OCI-M1 (cell line): ENCODE measurements at regions not wholly inside any gene's neighbourhood (a gene's known extent, or its start where the extent isn't known, plus 50 kb on each side); places are given as distances from the start of the nearest gene placed in this dataset.

Experiments used
- DNase-seq: peaks from one replicate; lab custom pipeline; 2025; lab: John Stamatoyannopoulos, UW

GRCh38 chr6:163915131-163915530 is 500.6 kb downstream of the QKI start:
- DNase-seq: no peak

GRCh38 chr6:163913045-163913444 is 498.5 kb downstream of the QKI start:
- DNase-seq: no peak

GRCh38 chr6:163906006-163906710 is 491.6 kb downstream of the QKI start:
- no peak for DNase-seq

- DNase-seq: no peak
These were observed 489.7 kb downstream of the QKI start for GRCh38 chr6:163904186-163904585.

GRCh38 chr6:163903541-163903940 is 489.0 kb downstream of the QKI start:
- no peak for DNase-seq

- DNase-seq: no peak
These were observed 488.5 kb downstream of the QKI start for GRCh38 chr6:163902993-163903392.

GRCh38 chr6:163901681-163902080 is 487.2 kb downstream of the QKI start:
- no peak for DNase-seq

GRCh38 chr6:163900570-163900969 is 486.1 kb downstream of the QKI start:
- DNase-seq: no peak

GRCh38 chr6:163897669-163898068 is 483.2 kb downstream of the QKI start:
- DNase-seq: no peak

- DNase-seq: no peak
These were observed 482.5 kb downstream of the QKI start for GRCh38 chr6:163897030-163897429.

- DNase-seq: no peak
These were observed 480.6 kb downstream of the QKI start for GRCh38 chr6:163895162-163895561.

GRCh38 chr6:163893609-163894189 is 479.2 kb downstream of the QKI start:
- no peak for DNase-seq

GRCh38 chr6:163892824-163893561 is 478.5 kb downstream of the QKI start:
- no peak for DNase-seq

- no peak for DNase-seq
These were observed 475.5 kb downstream of the QKI start for GRCh38 chr6:163889904-163890514.

- peak; percentile 30 for DNase-seq
These were observed 473.7 kb downstream of the QKI start for GRCh38 chr6:163888030-163888819.

- no peak for DNase-seq
These were observed 471.9 kb downstream of the QKI start for GRCh38 chr6:163886428-163886827.

- peak; percentile 23 for DNase-seq
These were observed 469.5 kb downstream of the QKI start for GRCh38 chr6:163883984-163884383.

GRCh38 chr6:163878698-163879097 is 464.2 kb downstream of the QKI start:
- no peak for DNase-seq

- DNase-seq: no peak
These were observed 463.5 kb downstream of the QKI start for GRCh38 chr6:163877877-163878639.

GRCh38 chr6:163876391-163876790 is 461.9 kb downstream of the QKI start:
- DNase-seq: no peak

GRCh38 chr6:163874784-163875183 is 460.3 kb downstream of the QKI start:
- no peak for DNase-seq
